ENCODE measurements at regions not wholly inside any gene's neighbourhood (a gene's known extent, or its start where the extent isn't known, plus 50 kb on each side); places are given as distances from the start of the nearest gene placed in this dataset.

GRCh38 chrX:91079342-91080114 is 355.1 kb upstream of the PABPC5 start:
- Mint-ChIP-seq H3K4me1 (no peaks in the 10 kb centered on the region), H3K9me3 (peaks cover 0 to 4% (median 0%) of the 10 kb centered on the region in 8 donors), H3K27ac (no peak overlapping the region), H3K4me3 (no peak overlapping the region), H3K27me3 (no peaks in the 10 kb centered on the region), H3K36me3 (no peaks in the 10 kb centered on the region)
- intact Hi-C loops (cut with micrococcal nuclease), result no loop called here
- no peak overlapping the region for H3K27ac ChIP-seq (ENCODE audit: low read depth, low read length)
- DNase-seq, result no peak
- CTCF ChIA-PET (ENCODE audit: partially characterized antibody), result no interaction called here
- H3K27me3 ChIP-seq (ENCODE audit: insufficient read depth, low read length), result no peaks in the 10 kb centered on the region
- POLR2A ChIA-PET (ENCODE audit: partially characterized antibody), result no interaction called here
- no peaks in the 10 kb centered on the region for H3K36me3 ChIP-seq (ENCODE audit: insufficient read depth, low read length)
- no peak overlapping the region for H3K4me3 ChIP-seq (ENCODE audit: low read length in 2 of 2)
- no peaks in the 10 kb centered on the region for H3K9me3 ChIP-seq (ENCODE audit: control insufficient read depth in 1 of 2, low read length in 2 of 2)
- H3K4me1 ChIP-seq (ENCODE audit: insufficient read depth, low read length), result no peaks in the 10 kb centered on the region

- ChIA-PET POLR2A (ENCODE audit: partially characterized antibody) (no interaction called here), CTCF (ENCODE audit: partially characterized antibody) (no interaction called here)
Measured at GRCh38 chrX:91080822-91081221, 353.8 kb upstream of the PABPC5 start.

GRCh38 chrX:91081873-91082272 is 352.8 kb upstream of the PABPC5 start:
- no peak overlapping the region for H3K27ac Mint-ChIP-seq
- intact Hi-C loops (cut with micrococcal nuclease), result no loop called here

More at GRCh38 chrX:91080822-91081221, 353.8 kb upstream of the PABPC5 start:
- no peak overlapping the region for H3K27ac ChIP-seq (ENCODE audit: low read depth, low read length)
- Mint-ChIP-seq H3K9me3 (peaks cover 0 to 4% (median 0%) of the 10 kb centered on the region in 8 donors), H3K27me3 (no peaks in the 10 kb centered on the region), H3K4me3 (peak overlapping the region in 1 of 8 donors; percentile 41), H3K4me1 (no peaks in the 10 kb centered on the region), H3K36me3 (no peaks in the 10 kb centered on the region), H3K27ac (no peak overlapping the region)
- intact Hi-C loops (cut with micrococcal nuclease), result no loop called here
- H3K4me3 ChIP-seq (ENCODE audit: low read length in 2 of 2), result no peak overlapping the region
- no peaks in the 10 kb centered on the region for H3K9me3 ChIP-seq (ENCODE audit: control insufficient read depth in 1 of 2, low read length in 2 of 2)
- H3K4me1 ChIP-seq (ENCODE audit: insufficient read depth, low read length), result no peaks in the 10 kb centered on the region
- no peaks in the 10 kb centered on the region for H3K36me3 ChIP-seq (ENCODE audit: insufficient read depth, low read length)
- no peaks in the 10 kb centered on the region for H3K27me3 ChIP-seq (ENCODE audit: insufficient read depth, low read length)
- DNase-seq, result no peak

GRCh38 chrX:91108761-91109160 is 325.9 kb upstream of the PABPC5 start:
- intact Hi-C loops (cut with micrococcal nuclease), result no loop called here

More at GRCh38 chrX:91081873-91082272, 352.8 kb upstream of the PABPC5 start:
- Histone ChIP-seq H3K27ac (ENCODE audit: low read depth, low read length) (no peak overlapping the region), H3K36me3 (ENCODE audit: insufficient read depth, low read length) (no peaks in the 10 kb centered on the region), H3K27me3 (ENCODE audit: insufficient read depth, low read length) (no peaks in the 10 kb centered on the region), H3K4me3 (ENCODE audit: low read length in 2 of 2) (no peak overlapping the region), H3K4me1 (ENCODE audit: insufficient read depth, low read length) (no peaks in the 10 kb centered on the region), H3K9me3 (ENCODE audit: control insufficient read depth in 1 of 2, low read length in 2 of 2) (no peaks in the 10 kb centered on the region)
- no peak for DNase-seq
- Mint-ChIP-seq H3K36me3 (no peaks in the 10 kb centered on the region), H3K4me1 (no peaks in the 10 kb centered on the region), H3K4me3 (no peak overlapping the region), H3K27me3 (no peaks in the 10 kb centered on the region), H3K9me3 (peaks cover 0 to 4% (median 0%) of the 10 kb centered on the region in 8 donors)
- CTCF ChIA-PET (ENCODE audit: partially characterized antibody), result no interaction called here
- POLR2A ChIA-PET (ENCODE audit: partially characterized antibody), result no interaction called here

GRCh38 chrX:91122151-91122694 is 312.4 kb upstream of the PABPC5 start:
- intact Hi-C loops (cut with micrococcal nuclease), result no loop called here
- POLR2A ChIA-PET (ENCODE audit: partially characterized antibody), result no interaction called here
- CTCF ChIA-PET (ENCODE audit: partially characterized antibody), result no interaction called here

More at GRCh38 chrX:91108761-91109160, 325.9 kb upstream of the PABPC5 start:
- no peak overlapping the region for H3K27ac ChIP-seq (ENCODE audit: low read depth, low read length)
- DNase-seq, result no peak
- Mint-ChIP-seq H3K4me3 (no peak overlapping the region), H3K27me3 (no peaks in the 10 kb centered on the region), H3K27ac (no peak overlapping the region), H3K36me3 (no peaks in the 10 kb centered on the region), H3K4me1 (no peaks in the 10 kb centered on the region), H3K9me3 (peaks cover 0 to 13% (median 4%) of the 10 kb centered on the region in 8 donors)
- ChIA-PET POLR2A (ENCODE audit: partially characterized antibody) (no interaction called here), CTCF (ENCODE audit: partially characterized antibody) (no interaction called here)
- no peaks in the 10 kb centered on the region for H3K9me3 ChIP-seq (ENCODE audit: control insufficient read depth in 1 of 2, low read length in 2 of 2)
- no peak overlapping the region for H3K4me3 ChIP-seq (ENCODE audit: low read length in 2 of 2)
- H3K36me3 ChIP-seq (ENCODE audit: insufficient read depth, low read length), result no peaks in the 10 kb centered on the region
- H3K27me3 ChIP-seq (ENCODE audit: insufficient read depth, low read length), result no peaks in the 10 kb centered on the region
- H3K4me1 ChIP-seq (ENCODE audit: insufficient read depth, low read length), result no peaks in the 10 kb centered on the region

GRCh38 chrX:91137883-91138282 is 296.8 kb upstream of the PABPC5 start:
- Mint-ChIP-seq H3K4me1 (no peaks in the 10 kb centered on the region), H3K27me3 (no peaks in the 10 kb centered on the region), H3K9me3 (peaks cover 0 to 6% (median 0%) of the 10 kb centered on the region in 8 donors), H3K4me3 (no peak overlapping the region), H3K27ac (no peak overlapping the region), H3K36me3 (no peaks in the 10 kb centered on the region)
- CTCF ChIA-PET (ENCODE audit: partially characterized antibody), result no interaction called here
- intact Hi-C loops (cut with micrococcal nuclease), result no loop called here
- no peak for DNase-seq
- Histone ChIP-seq H3K27me3 (ENCODE audit: insufficient read depth, low read length) (no peaks in the 10 kb centered on the region), H3K9me3 (ENCODE audit: control insufficient read depth in 1 of 2, low read length in 2 of 2) (no peaks in the 10 kb centered on the region), H3K36me3 (ENCODE audit: insufficient read depth, low read length) (no peaks in the 10 kb centered on the region), H3K4me3 (ENCODE audit: low read length in 2 of 2) (no peak overlapping the region), H3K27ac (ENCODE audit: low read depth, low read length) (no peak overlapping the region), H3K4me1 (ENCODE audit: insufficient read depth, low read length) (no peaks in the 10 kb centered on the region)
- POLR2A ChIA-PET (ENCODE audit: partially characterized antibody), result no interaction called here

More at GRCh38 chrX:91122151-91122694, 312.4 kb upstream of the PABPC5 start:
- no peaks in the 10 kb centered on the region for H3K36me3 Mint-ChIP-seq
- no peak overlapping the region for H3K27ac Mint-ChIP-seq
- DNase-seq, result no peak
- Histone ChIP-seq H3K4me1 (ENCODE audit: insufficient read depth, low read length) (no peaks in the 10 kb centered on the region), H3K27me3 (ENCODE audit: insufficient read depth, low read length) (no peaks in the 10 kb centered on the region), H3K27ac (ENCODE audit: low read depth, low read length) (no peak overlapping the region), H3K4me3 (ENCODE audit: low read length in 2 of 2) (no peak overlapping the region), H3K36me3 (ENCODE audit: insufficient read depth, low read length) (no peaks in the 10 kb centered on the region), H3K9me3 (ENCODE audit: control insufficient read depth in 1 of 2, low read length in 2 of 2) (no peaks in the 10 kb centered on the region)
- no peak overlapping the region for H3K4me3 Mint-ChIP-seq
- no peaks in the 10 kb centered on the region for H3K4me1 Mint-ChIP-seq
- H3K27me3 Mint-ChIP-seq, result no peaks in the 10 kb centered on the region
- peaks cover 0 to 4% (median 0%) of the 10 kb centered on the region in 8 donors for H3K9me3 Mint-ChIP-seq
